Uterus (tissue), 3 donors: ENCODE measurements at regions not wholly inside any gene's neighbourhood (a gene's known extent, or its start where the extent isn't known, plus 50 kb on each side); places are given as distances from the start of the nearest gene placed in this dataset.

Source experiments
- DNase-seq, 2 donors: peaks; one replicate each; pipeline ENCODE4 v3.0.0-alpha.2; 2019 to 2020
- H3K27ac ChIP-seq, 2 donors: fragments of 200-600 bp; sonication (generic); 1 replicate in 1 of 2; 2 replicates in 1 of 2; pipeline ENCODE4 v1.5.1; 2016 to 2018
- H3K27me3 ChIP-seq, 2 donors: fragments of 200-600 bp; sonication (generic); one replicate each; pipeline ENCODE4 v1.5.1; 2018 to 2019; ENCODE audit warnings: control low read depth in 1 of 2
- H3K36me3 ChIP-seq, 2 donors: fragments of 200-600 bp; sonication (generic); one replicate each; pipeline ENCODE4 v1.5.1; 2019; ENCODE audit warnings: control low read depth in 1 of 2
- H3K4me1 ChIP-seq, 2 donors: fragments of 200-600 bp; sonication (generic); one replicate each; pipeline ENCODE4 v1.5.1; 2018 to 2019; ENCODE audit warnings: control low read depth in 1 of 2
- H3K4me3 ChIP-seq, 2 donors: fragments of 200-600 bp; sonication (generic); 1 replicate in 1 of 2; 2 replicates in 1 of 2; pipeline ENCODE4 v1.5.1; 2018 to 2019; ENCODE audit warnings: mild to moderate bottlenecking in 1 of 2
- H3K9me3 ChIP-seq, 2 donors: fragments of 200-600 bp; sonication (generic); one replicate each; pipeline ENCODE4 v1.5.1; 2019; ENCODE audit warnings: control low read depth in 1 of 2
- POLR2A ChIP-seq, 2 donors: fragments of 450-650 bp; IDR thresholded peaks; one replicate each; pipeline ENCODE4 v1.6.1; 2016; ENCODE audit warnings: antibody characterized with exemption in 2 of 2, mild to moderate bottlenecking in 1 of 2, moderate library complexity in 1 of 2
- intact Hi-C: fragments of 100-400 bp; cut with DNase I; formaldehyde crosslinking; loops from one replicate; pipeline ENCODE4 v1.15.1; 2023; ENCODE audit warnings: low total_unique reads
- TF ChIP-seq, protein P1 (sequence below), 4 experiments: fragments of 200-600 bp in 2 of 4; fragments of 450-650 bp in 2 of 4; sonication (generic) in 2 of 4; IDR thresholded peaks; one replicate each; pipeline ENCODE4 v1.5.1; 2016 to 2019; ENCODE audit warnings: antibody characterized with exemption in 4 of 4, mild to moderate bottlenecking in 2 of 4, moderate library complexity in 1 of 4
- donor health status: DM: yes; HTN: yes; CAD: no.

- no peaks in the 10 kb centered on the region for H3K27me3 ChIP-seq
- TF ChIP-seq POLR2A (IDR thresholded peaks at IDR 0.05): no peak
- TF ChIP-seq, protein P1, sequence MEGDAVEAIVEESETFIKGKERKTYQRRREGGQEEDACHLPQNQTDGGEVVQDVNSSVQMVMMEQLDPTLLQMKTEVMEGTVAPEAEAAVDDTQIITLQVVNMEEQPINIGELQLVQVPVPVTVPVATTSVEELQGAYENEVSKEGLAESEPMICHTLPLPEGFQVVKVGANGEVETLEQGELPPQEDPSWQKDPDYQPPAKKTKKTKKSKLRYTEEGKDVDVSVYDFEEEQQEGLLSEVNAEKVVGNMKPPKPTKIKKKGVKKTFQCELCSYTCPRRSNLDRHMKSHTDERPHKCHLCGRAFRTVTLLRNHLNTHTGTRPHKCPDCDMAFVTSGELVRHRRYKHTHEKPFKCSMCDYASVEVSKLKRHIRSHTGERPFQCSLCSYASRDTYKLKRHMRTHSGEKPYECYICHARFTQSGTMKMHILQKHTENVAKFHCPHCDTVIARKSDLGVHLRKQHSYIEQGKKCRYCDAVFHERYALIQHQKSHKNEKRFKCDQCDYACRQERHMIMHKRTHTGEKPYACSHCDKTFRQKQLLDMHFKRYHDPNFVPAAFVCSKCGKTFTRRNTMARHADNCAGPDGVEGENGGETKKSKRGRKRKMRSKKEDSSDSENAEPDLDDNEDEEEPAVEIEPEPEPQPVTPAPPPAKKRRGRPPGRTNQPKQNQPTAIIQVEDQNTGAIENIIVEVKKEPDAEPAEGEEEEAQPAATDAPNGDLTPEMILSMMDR (IDR thresholded peaks at IDR 0.05): no peak
- H3K4me1 ChIP-seq: no peaks in the 10 kb centered on the region
- no peaks in the 10 kb centered on the region for H3K36me3 ChIP-seq
- intact Hi-C loops: no loop called here
- no peak overlapping the region for H3K4me3 ChIP-seq
- H3K9me3 ChIP-seq: no peaks in the 10 kb centered on the region
- H3K27ac ChIP-seq: no peak overlapping the region
- no peak for DNase-seq
These were observed 56.3 kb upstream of the ABCB5 start for GRCh38 chr7:20558963-20559716.

GRCh38 chr7:20559883-20560282 lies 55.6 kb upstream of the ABCB5 start:
- TF ChIP-seq, protein P1 (IDR thresholded peaks at IDR 0.05): no peak
- TF ChIP-seq POLR2A (IDR thresholded peaks at IDR 0.05): no peak
- no peak for DNase-seq
- no peaks in the 10 kb centered on the region for H3K4me1 ChIP-seq
- intact Hi-C loops: no loop called here
- no peak overlapping the region for H3K27ac ChIP-seq
- no peak overlapping the region for H3K4me3 ChIP-seq
- no peaks in the 10 kb centered on the region for H3K9me3 ChIP-seq
- no peaks in the 10 kb centered on the region for H3K36me3 ChIP-seq
- H3K27me3 ChIP-seq: no peaks in the 10 kb centered on the region

DNA sequence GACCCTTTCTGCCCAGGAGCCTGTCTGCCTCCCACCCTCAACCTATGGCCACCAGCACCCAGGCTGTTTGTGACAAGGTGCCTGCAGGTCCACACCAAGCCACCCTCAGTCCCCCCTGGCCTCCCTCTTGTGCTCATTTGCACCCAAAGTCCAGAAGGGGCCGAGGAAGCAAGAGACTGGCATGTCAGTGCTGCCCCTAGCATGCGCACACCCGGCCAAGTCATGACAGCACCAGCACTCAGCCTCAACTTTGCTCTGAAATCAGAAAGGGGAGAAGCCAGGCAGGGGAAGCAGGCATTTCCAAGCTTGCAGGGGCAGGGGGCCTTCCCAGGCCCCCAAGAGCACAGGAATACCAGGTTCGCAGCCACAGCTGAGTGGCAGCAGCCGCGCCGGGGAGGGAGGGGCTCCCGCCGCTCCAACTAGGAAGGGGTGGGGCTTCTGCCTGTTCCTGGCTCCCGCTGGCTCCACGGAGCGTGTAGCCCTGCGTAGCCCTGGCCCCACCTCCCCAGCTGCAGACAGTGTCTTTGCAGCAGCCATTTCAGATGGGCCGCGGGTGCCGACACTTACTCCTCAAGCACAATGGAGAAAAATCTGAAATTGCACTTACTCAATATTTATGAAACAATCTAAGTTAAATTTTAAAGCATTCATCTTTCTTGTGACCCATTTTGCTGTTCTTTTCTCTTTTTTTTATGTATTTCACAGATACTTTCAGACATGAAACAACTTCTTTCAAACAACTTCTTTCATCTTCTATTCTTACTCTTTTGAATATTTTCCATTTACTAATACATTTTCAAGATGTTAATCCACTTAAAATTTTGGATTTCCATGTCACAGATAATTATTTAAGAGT lies 54.9 kb upstream of the ABCB5 start:
- Histone ChIP-seq H3K4me1 (no peaks in the 10 kb centered on the region), H3K4me3 (no peak overlapping the region), H3K36me3 (no peaks in the 10 kb centered on the region), H3K9me3 (no peaks in the 10 kb centered on the region), H3K27ac (no peak overlapping the region), H3K27me3 (no peaks in the 10 kb centered on the region)
- no peak for DNase-seq
- intact Hi-C loops: no loop called here
- no peak for TF ChIP-seq POLR2A (IDR thresholded peaks at IDR 0.05)
- TF ChIP-seq, protein P1 (IDR thresholded peaks at IDR 0.05): no peak

DNA sequence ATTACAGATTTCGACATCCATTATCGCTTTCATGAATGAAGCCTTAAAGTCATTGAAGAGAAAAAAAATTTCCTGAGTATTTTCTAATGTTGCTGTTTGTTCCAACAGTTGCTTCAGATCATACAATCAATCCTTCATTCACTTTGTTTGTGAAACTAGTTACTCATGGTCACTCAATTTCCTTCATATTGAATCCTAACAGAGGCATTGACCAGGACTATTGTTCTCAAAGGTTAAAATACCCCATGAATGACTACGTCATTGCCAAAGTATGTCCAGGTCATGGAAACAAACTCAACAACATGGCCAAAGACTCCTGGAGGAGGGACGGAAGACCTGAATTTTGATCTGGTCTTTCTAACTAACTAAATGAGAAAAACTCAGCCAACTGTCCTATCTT lies 54.0 kb upstream of the ABCB5 start:
- H3K27ac ChIP-seq: no peak overlapping the region
- H3K36me3 ChIP-seq: no peaks in the 10 kb centered on the region
- H3K4me1 ChIP-seq: no peaks in the 10 kb centered on the region
- no peak overlapping the region for H3K4me3 ChIP-seq
- no peaks in the 10 kb centered on the region for H3K9me3 ChIP-seq
- intact Hi-C loops: no loop called here
- TF ChIP-seq POLR2A (IDR thresholded peaks at IDR 0.05): no peak
- TF ChIP-seq, protein P1 (IDR thresholded peaks at IDR 0.05): no peak
- no peak for DNase-seq
- H3K27me3 ChIP-seq: no peaks in the 10 kb centered on the region

DNA sequence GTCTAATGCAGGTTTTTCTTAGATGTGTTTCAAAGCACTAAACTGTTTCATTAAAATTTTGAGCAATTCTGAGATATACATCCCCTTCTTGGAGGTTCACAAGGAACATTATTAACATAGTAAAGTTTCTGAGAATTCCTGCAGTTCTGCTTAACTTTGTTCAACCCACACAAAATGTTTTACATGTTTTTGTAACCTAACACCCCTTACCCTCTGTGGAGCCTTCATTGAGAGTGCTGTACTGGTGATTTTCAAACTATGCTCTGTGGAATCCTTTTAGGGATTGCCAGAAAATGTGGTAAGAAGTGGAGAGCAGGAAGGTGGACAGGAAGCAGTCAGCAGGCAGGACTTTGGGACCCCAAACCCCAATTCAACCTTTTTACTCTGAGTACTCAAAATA lies 53.6 kb upstream of the ABCB5 start:
- Histone ChIP-seq H3K4me3 (no peak overlapping the region), H3K27ac (no peak overlapping the region), H3K4me1 (no peaks in the 10 kb centered on the region), H3K9me3 (no peaks in the 10 kb centered on the region), H3K27me3 (no peaks in the 10 kb centered on the region), H3K36me3 (no peaks in the 10 kb centered on the region)
- intact Hi-C loops: no loop called here
- TF ChIP-seq, protein P1 (IDR thresholded peaks at IDR 0.05): no peak
- no peak for TF ChIP-seq POLR2A (IDR thresholded peaks at IDR 0.05)
- DNase-seq: no peak
